Hypothalamus (tissue), 51 donors: ENCODE measurements at regions not wholly inside any gene's neighbourhood (a gene's known extent, or its start where the extent isn't known, plus 50 kb on each side); places are given as distances from the start of the nearest gene placed in this dataset.

ENCODE experiments used
- DNase-seq, 51 donors: peaks; one replicate each; lab custom pipeline; 2025; lab: John Stamatoyannopoulos, UW

DNA sequence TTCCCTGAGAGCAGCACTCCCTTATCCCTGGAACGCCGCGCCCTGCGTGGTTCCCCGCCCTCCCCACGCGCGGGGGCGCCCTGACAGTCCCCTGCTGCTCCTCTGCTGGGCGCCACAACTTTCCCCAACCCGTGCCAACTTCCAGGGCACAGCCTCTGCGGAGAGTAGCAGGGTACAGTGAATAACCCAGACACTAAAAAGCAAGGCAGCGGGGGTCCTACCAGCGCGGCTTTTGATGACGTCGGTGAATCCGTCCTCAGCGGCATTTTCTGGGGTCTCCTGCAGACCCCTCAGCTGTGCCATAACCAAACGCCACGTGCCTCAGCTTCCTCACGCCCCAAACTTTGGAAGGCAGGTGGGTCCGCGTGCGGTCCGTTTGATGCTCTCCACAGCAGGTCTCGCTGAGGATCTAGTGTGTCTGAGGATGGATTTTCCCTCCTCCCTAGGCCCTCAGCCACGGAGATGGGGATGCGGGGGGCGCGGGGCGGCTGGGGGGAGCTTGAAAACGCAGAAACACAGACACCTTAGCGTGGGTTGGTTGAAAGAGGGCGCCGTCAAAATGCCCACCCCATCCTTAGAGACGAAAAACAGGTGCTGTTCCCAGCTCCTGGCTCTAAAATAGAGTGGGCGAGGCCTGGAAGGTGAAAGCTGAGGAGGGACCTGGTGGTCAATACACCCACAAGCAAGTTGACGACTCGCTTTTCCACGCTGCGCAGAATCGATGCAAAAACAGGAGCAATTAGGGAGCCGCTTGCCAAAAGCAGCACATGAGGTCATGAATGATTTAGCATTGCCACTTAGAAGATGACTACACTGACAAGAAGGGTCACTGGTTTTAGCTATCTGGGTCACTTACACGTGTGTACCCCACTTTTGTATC, 405.6 kb downstream of the FAM47A start:
- peak in 3 of 51 donors; percentile 0 to 17 (median 0) for DNase-seq

DNA sequence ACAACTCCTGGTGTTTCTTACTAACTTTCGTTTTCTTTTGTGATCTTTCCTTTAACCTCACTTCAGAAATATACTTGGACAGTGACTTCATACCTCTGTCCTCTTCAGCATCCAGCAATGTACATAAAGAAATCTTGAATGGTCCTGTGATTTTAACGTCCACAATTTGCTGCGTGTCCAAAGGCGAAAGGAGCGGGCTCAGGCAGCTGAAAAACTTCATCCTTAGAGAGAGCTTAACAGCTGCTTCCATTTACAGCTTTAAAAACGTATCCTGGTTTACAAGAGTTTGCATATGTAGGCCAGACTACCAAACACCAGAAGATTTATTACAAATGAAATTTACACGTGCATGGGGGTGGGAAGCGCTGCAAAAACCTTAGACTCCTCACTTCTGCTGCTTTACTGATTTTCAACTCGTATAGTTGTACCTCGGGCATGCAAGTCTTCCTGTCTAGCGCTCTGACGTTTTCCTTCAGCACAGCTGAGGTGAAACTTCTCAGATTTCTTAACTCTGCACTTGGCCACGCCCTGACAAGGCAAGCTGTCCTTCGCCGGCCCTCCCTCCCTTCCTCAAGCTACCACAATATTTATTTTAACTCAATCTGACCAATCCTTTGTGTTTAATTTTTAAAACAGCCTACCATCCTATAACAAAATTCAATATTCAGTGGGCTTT, 406.4 kb downstream of the FAM47A start:
- DNase-seq: no peak

DNA sequence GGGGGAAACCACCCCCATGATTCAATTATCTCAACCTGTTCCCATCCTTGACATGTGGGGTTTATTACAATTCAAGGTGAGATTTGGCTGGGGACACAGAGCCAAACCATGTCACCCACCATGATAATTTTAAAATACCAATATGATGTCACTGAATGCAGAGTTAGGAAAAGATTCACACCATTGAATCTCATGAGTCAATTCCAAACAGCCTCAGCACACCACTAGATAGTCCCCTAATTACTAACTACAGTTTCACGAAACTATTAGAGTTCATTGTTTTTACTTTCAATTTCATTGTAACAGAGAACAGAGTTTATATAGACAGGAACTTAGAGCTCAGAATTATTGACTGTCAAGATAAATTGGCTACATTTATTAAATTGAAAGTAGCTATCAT, 410.2 kb downstream of the FAM47A start:
- no peak for DNase-seq

DNA sequence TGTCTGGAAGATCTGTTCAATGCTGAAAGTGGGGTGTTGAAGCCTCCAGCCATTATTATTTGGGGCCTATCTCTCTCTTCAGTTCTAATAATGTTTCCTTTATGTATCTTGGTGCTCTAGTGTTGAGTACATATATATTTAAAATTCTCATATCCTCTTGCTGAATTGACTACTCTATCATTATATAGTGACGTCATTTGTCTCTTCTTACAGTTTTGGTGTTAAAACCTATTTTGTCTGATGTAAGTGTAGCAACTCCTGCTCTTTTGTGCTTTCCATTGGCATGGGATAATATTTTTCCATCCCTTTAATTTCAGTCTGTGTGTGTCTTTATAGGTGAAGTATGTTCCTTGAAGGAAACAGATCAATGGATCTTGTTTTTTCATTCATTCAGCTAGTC, 446.0 kb downstream of the FAM47A start:
- no peak for DNase-seq
